Fibroblast of lung (primary cell): ENCODE measurements at regions not wholly inside any gene's neighbourhood (a gene's known extent, or its start where the extent isn't known, plus 50 kb on each side); places are given as distances from the start of the nearest gene placed in this dataset.

Source experiments
- EZH2 ChIP-seq: IDR thresholded peaks from 2 replicates; pipeline ENCODE4 v1.5.1; 2012; ENCODE audit warnings: low read length, control low read depth, mild to moderate bottlenecking; ENCODE audit errors: missing control alignments
- TF ChIP-seq, protein P1 (sequence below), 2 donors: IDR thresholded peaks in 1 of 2; conservative IDR thresholded peaks in 1 of 2; 1 replicate in 1 of 2; 2 replicates in 1 of 2; pipeline ENCODE4 v1.5.1; 2011 to 2012; ENCODE audit warnings: low read length in 2 of 2, control low read depth in 1 of 2, inconsistent platforms in 1 of 2, low read depth in 1 of 2, mild to moderate bottlenecking in 1 of 2

DNA sequence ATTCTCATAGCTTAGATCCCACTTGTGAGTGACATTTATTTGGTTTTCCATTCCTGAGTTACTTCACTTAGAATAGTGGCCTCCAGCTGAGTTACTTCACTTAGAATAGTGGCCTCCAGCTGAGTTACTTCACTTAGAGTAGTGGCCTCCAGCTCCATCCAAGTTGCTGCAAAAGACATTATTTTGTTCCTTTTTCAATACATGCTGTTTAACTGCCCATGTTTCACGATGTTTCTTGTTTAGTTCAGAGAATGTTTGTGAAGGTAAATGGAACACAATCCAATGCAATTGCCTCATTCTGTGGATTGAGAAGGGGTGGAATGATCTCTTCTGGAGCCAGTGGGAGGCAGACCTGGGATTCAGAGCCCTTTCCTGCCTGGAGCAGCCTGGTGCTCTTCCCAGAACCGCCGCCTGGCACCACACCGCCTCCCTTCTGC lies 273.5 kb upstream of the ATP5MC3 start:
- no peak for TF ChIP-seq EZH2
- TF ChIP-seq, protein P1, sequence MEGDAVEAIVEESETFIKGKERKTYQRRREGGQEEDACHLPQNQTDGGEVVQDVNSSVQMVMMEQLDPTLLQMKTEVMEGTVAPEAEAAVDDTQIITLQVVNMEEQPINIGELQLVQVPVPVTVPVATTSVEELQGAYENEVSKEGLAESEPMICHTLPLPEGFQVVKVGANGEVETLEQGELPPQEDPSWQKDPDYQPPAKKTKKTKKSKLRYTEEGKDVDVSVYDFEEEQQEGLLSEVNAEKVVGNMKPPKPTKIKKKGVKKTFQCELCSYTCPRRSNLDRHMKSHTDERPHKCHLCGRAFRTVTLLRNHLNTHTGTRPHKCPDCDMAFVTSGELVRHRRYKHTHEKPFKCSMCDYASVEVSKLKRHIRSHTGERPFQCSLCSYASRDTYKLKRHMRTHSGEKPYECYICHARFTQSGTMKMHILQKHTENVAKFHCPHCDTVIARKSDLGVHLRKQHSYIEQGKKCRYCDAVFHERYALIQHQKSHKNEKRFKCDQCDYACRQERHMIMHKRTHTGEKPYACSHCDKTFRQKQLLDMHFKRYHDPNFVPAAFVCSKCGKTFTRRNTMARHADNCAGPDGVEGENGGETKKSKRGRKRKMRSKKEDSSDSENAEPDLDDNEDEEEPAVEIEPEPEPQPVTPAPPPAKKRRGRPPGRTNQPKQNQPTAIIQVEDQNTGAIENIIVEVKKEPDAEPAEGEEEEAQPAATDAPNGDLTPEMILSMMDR (conservative IDR thresholded peaks at IDR 0.05 in 1 of 2, IDR thresholded peaks at IDR 0.05 in 1 of 2; ENCODE audit: low read depth in 1 of 2, low read length in 2 of 2) = no peak
